Fibroblast of mammary gland (primary cell): ENCODE measurements at regions not wholly inside any gene's neighbourhood (a gene's known extent, or its start where the extent isn't known, plus 50 kb on each side); places are given as distances from the start of the nearest gene placed in this dataset.

ENCODE experiments used
- DNase-seq: peaks from one replicate; pipeline ENCODE4 v3.0.0-alpha.2; 2010; ENCODE audit warnings: low read depth
- H3K4me3 ChIP-seq: 2 replicates; pipeline ENCODE4 v1.5.1; 2011; ENCODE audit warnings: low read depth, mild to moderate bottlenecking, low read length, moderate library complexity; ENCODE audit not compliant: control insufficient read depth
- TF ChIP-seq, protein P1 (sequence below): conservative IDR thresholded peaks from 2 replicates; pipeline ENCODE4 v1.5.1; 2011; ENCODE audit warnings: low read depth, low read length, inconsistent platforms; ENCODE audit not compliant: control insufficient read depth, insufficient read depth

DNA sequence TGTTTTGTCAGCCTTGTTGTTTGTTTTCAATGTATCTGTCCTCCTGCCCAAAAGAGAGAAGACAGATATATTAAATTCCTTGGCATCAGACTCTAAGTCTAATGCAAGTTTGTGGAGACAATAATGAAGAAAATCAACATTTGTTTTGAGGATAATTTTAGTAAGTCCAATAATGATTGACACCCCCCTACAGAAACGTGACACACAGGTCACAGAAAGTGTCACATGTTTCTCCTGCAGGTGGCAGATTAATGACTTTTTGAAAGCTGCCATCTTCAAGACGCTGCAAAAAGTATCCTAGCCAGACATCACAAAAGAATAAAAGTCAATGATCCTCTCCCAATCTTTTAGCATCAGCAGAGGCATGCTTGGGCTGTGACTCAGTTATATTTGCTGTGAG, 378.8 kb upstream of the TMPO start:
- DNase-seq: no peak
- TF ChIP-seq, protein P1, sequence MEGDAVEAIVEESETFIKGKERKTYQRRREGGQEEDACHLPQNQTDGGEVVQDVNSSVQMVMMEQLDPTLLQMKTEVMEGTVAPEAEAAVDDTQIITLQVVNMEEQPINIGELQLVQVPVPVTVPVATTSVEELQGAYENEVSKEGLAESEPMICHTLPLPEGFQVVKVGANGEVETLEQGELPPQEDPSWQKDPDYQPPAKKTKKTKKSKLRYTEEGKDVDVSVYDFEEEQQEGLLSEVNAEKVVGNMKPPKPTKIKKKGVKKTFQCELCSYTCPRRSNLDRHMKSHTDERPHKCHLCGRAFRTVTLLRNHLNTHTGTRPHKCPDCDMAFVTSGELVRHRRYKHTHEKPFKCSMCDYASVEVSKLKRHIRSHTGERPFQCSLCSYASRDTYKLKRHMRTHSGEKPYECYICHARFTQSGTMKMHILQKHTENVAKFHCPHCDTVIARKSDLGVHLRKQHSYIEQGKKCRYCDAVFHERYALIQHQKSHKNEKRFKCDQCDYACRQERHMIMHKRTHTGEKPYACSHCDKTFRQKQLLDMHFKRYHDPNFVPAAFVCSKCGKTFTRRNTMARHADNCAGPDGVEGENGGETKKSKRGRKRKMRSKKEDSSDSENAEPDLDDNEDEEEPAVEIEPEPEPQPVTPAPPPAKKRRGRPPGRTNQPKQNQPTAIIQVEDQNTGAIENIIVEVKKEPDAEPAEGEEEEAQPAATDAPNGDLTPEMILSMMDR: no peak

DNA sequence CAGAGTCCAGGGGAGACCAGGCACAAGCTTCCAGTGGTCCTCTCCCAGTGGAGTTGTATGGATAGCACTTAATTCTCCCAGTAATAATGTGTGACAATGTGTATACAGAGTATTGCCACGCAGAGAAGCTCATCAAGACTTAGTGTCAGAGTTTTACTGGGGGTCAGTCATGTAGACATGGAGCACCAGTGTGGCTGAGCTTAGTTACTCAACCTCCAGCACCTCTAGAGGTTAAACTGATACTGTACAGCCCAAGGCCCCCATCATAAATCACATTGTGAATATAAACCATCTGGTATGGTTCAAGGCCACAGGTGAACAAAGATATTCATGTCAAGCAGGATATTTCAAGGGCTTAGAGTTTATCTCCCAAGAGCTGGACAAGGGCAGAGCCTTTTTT, 378.1 kb upstream of the TMPO start:
- no peak overlapping the region for H3K4me3 ChIP-seq
- TF ChIP-seq, protein P1: no peak
- no peak for DNase-seq

More for the DNA sequence above, 378.8 kb upstream of the TMPO start:
- H3K4me3 ChIP-seq: no peak overlapping the region

DNA sequence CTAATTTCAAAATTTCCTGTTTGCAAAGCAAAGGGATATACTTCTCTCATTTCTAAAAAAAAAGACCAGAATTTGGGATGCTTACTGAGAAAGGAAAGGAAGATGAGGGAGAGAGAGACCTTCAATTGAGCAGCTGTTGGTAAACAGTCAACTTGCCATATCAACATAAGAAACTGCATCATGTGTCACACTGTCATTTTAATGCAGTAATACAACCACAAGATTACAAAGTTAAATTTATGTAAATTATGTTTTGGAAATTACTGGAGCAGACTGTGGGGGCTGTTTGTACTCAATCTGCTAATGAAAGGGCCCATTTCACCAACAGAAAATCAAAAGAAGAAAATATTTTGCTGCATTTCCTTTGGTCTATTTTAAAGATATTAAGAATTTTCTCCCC, 370.4 kb upstream of the TMPO start:
- no peak for DNase-seq
- H3K4me3 ChIP-seq: no peak overlapping the region
- TF ChIP-seq, protein P1: no peak

DNA sequence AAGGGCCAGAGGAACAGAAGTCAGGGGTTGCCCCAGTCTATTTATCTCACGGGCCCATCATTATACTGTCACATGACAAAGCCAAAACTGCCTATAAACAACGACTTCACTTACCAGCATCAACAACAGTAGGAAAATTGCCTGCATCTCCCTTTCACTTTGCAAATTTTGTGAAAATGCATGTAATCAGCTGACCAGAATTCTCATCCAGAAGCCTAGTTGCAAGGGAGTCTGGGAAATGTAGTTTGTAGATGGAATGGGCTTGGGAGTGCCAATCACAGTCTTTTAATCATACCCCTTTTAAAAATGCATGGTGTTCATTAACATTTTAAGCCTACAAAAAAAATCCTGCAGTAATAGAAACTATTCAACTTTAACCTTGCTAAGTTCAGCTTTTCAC, 369.3 kb upstream of the TMPO start:
- DNase-seq: no peak
- TF ChIP-seq, protein P1: no peak
- H3K4me3 ChIP-seq: no peak overlapping the region

DNA sequence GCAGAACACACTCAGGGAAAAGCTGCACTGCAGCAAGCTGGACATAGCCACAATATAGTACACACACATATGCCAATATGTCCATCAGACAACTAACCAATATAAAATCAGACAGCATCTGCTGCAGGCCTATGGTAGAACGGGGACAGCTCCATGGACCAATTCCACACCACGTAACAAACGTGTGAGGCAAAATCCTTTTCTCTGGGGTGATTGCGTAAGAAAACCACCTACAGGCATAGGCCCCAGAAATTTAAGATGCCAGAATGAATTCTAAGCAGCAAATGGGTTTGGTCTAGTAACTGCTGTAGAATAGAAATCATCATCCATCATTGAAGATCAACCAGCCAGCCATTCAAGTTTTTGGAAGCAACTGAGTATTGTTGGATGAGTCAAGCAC, 368.9 kb upstream of the TMPO start:
- no peak for DNase-seq
- TF ChIP-seq, protein P1: no peak
- H3K4me3 ChIP-seq: no peak overlapping the region

DNA sequence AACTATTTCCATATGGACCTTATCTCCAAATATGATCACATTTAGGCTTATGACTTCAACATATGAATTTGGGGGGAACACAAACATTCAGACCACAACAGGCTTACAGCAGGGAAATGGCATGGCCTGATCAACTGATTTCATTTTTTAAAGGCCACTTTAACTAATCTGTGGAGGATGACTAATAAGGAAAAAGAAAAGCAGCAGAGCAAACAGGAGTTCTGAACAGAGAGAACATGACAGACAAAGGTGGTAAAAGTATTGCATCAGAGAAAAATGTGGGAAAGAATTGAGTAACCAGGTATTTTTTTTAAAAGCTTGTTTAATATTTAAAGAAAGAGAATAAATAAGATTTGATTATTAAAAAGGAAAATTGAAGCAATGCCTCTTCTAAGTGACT, 366.1 kb upstream of the TMPO start:
- no peak for DNase-seq
- TF ChIP-seq, protein P1: no peak
- no peak overlapping the region for H3K4me3 ChIP-seq

DNA sequence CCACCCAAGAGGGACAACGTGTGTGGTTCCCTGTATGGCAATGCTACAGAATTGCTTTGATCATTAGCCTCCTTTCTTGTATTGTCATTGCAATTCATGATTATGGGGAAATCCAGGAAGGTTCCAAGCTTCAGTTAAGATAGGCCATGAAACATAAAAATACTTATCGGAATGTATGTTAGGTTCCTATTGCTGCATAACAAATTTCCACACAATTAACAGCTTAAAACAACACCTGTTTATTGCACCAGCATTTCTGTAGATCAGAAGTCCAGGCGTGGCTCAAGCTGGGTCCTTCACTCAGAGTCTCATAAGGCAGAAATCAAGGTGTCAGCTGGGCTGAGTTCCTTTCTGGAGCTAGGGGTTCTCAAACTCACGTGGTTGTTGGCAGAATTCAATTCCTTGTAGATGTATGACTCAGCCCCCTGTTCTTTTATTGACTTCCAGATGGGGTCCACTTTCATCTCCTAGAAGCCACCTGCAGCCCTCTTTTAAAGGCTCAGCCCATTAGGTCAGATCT, 365.6 kb upstream of the TMPO start:
- TF ChIP-seq, protein P1: no peak
- no peak overlapping the region for H3K4me3 ChIP-seq
- DNase-seq: no peak
